Hematopoietic multipotent progenitor cell treated with erythropoietin and hydrocortisone succinate and interleukin-3 and kit ligand, for 6 days (in vitro differentiated cells): ENCODE measurements at regions not wholly inside any gene's neighbourhood (a gene's known extent, or its start where the extent isn't known, plus 50 kb on each side); places are given as distances from the start of the nearest gene placed in this dataset.
A peak's percentile ranks its signal among the peaks of the same experiment; 100 is the strongest.
"Not testable (repeated sequence)": the region's sequence is repeated elsewhere in the genome, so short reads cannot be mapped to it uniquely, and the experiment has no call there.

ENCODE experiments used
- DNase-seq: peaks from one replicate; pipeline ENCODE4 v3.0.0-alpha.2; 2015

DNA sequence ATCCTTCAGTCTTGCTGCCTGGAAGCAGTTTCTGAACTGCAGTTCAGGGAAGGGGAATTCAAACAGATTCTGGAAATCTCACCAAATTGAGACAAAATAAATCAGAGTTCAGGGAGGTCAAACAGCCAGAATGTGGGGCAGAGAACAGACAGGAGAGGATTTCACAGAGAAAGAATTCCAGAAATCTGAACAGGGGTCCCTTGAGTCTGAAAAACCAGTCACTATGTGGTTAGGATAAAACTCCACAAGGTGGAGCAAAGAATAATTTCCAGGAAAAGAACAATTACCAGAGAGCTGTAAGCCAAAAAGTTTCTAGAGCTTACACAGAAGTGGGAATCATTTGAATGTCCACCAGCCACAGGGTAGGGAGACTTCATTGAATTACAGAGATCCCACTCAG is 84.7 kb downstream of the URB2 start:
- no peak for DNase-seq

DNA sequence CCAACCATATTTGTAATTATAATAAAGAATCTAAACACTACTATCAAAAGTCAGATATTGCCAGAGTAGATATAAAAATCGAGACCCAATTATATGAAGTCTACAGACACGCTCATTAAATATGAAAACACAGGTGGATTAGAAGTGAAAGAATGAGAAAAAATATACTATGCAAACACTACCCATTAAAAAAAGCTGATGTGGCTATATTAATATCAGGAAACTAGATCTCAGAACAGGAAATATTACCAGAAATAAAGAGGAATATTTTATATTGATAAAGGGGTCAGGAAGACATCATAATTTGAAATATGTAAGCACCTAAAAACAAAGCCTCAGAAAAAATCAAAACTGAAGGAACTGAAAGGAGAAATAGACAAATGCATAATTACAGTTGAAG is 88.3 kb downstream of the URB2 start:
- no peak for DNase-seq

DNA sequence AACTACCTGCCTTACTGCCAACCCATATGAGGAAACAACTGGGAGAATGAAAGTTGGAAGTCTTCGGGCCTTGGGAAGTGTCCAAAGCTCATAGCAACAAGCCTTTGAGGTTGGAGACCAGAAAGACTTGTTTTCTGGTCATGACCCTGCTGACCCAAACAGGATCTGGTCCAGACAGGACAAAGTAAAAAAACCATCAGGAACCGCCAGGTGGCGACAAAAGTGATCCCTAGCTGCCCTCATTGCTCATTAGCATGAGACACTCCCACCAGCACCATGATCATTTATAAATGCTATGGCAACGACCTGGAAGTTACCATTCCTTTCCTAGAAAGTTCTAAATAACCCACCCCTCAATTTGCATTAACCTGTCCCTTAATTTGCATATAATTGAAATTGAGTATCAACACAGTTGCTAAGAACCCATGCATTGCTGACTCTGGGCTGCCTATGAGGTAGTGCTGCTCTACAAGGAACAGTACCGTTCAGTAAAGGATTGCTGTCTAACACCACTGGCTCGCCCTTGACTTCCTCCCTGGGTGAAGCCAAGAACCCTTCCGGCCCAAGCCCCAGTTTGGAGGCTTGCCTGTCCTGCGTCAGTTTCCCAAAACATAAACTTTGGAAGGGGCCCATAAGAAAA is 89.0 kb downstream of the URB2 start:
- DNase-seq, result peak; percentile 47

DNA sequence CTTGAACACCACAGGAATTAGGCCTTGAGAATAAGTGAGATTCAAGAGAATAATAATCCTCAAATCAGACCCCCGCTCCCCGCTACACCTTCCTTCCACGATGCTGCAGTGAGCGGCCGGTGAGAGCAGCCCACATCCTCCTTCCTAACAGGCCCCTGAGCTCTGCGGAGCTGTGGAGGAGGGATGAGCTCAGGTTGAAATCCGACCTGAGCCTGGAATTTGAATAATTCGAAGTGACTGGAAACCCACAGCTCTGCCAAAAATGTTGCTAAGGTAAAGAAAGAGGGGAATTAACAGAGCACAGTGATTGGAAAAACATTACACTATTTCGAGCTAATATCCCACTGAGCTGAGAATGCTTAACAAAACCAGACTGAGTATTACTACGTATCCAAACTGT is 90.0 kb downstream of the URB2 start:
- no peak for DNase-seq

DNA sequence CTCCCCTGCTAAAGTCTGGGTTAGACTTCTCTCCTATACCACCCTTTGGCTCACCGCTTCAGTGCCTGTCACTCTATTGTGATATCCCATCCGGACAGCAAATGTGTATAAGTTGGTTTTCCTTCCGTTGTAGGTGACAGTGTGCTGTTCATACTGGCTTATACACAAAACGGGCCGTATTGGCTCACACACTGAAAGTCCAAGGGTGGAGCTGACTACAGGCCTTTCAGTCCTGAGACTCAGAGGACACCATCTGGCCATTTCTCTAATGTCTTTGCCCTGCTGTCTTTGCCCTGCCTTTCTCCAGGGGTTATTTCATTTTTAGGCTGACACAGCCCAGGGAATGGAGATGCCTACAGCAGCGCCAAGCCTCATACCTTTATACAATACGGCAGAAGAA is 90.7 kb downstream of the URB2 start:
- DNase-seq, result no peak

DNA sequence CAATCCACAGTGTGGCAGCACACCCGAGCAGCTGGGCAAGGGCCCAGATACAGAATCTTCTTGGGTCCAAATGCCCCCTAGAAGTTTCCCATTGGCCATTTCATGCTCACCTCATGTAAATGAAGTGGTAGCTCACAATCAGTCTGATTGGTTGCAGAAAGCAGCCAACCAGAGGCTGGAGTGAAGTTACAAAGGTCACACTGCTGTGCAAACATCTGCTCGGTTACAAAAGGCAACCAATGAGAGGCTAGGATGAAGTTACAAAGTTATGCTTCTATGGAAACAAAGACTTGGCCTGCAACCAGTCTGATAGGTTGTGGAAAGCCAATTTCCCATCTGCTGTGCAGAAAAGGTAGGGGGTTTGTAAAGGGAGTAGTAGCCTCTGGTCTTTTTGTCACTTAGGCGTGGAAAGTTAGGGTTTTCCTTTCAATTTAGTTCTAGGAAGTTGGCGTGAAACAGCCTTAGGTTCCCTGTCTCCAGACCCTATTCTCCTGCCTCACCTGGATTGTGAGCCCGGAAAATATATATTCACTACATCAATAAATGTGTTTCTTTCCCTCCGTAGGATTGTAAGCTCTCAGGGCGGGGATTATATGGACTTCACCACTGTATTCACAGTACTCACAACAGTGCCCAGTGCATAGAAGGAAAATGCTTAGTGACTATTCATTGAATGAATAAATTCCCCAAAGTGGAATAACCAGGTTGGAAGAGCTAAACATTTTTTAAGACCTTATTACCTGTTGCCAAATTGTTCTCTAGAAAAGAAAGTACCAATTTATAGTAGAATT is 91.9 kb downstream of the URB2 start:
- DNase-seq, result no peak

DNA sequence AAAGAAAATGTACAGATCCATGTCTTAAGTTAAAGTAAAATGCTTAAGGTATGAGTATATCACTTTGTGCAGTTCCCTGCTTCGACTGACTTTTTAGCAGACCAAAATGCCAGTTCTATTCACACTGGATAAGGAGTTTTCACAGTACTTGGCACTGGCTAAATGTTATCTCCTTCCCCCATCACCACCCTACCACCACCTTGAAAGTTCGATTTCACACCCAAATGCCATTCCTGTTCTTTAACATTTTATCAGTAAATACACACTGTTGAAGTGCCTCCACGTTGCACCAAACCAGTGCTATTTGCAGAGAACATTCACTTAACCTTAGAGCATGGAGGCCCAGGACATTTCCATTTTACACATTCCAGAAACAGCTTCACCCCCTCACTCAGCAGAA is 100.0 kb downstream of the URB2 start:
- peak; percentile 54 for DNase-seq

DNA sequence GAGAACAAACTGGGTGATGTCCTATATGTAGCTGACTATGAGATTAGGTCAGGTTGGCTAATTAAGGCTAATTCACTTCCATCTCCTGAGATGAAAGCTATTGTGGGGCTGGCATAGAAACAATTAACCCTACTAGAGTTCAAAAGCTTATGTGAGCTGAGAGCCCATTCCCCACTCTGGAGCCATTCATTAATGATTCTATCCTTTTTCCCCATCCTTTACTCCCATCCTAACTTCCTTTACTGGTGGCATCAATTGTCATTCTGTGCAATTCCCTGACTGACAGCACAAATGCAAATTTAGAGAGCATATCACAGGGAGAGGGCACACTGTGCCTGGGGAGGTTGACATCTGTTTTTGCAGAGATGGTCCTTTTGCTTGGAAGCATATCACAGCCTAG is 103.9 kb downstream of the URB2 start:
- no peak for DNase-seq

DNA sequence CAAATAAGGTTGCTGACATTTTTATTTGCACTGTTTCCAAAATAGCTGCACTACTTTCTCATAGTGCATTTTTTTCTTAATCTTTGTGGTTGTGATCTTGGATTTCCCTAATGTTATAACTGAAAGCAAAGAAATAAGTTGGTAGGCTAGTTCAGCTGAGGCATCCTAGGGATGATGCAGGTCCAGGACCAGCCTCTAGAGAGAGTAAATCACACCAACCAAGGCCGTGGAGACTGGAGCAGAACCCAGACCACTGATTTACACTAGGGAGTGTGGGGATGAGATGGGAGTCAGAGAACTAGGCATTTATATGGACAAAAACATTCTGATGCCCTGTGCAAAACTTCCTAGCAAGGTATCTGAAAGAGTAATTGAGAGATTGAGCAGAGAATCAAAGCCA is 104.5 kb downstream of the URB2 start:
- no peak for DNase-seq

DNA sequence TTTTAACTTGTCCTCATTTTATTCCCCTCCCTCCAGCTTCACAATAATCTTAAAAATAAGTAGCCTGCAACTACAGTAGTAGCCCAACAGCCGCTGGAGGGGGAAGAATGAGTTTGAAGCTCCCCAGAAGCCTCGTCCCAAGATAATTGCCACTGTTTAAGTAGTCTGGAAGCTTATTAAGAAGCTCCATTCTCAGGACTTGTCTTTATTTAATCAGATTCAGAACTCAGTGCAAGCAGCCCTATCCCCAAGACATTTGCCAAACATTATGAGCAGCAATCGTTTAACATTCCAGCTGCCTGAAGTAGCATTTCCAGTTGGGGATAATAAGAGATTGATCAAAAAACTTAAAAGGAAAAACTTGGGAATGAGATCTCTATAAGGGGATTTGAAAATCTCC is 106.0 kb downstream of the URB2 start:
- DNase-seq, result no peak

DNA sequence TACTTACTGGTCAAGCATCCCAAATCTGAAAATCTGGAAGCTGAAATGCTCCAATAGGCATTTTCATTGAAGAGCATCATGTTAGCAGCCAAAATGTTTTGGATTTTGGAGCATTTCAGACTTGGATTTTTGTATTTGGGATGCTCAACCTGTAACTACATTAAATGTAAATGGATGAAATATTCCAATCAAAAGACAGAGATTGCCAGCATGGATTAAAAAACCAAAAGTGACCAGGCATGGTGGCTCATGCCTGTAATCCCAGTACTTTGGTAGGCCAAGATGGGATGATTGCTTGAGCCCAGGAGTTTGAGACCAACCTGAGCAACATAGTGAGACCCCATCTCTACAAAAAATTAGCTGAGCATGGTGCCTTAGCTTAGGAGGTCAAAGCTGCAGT is 110.3 kb downstream of the URB2 start:
- no peak for DNase-seq

DNA sequence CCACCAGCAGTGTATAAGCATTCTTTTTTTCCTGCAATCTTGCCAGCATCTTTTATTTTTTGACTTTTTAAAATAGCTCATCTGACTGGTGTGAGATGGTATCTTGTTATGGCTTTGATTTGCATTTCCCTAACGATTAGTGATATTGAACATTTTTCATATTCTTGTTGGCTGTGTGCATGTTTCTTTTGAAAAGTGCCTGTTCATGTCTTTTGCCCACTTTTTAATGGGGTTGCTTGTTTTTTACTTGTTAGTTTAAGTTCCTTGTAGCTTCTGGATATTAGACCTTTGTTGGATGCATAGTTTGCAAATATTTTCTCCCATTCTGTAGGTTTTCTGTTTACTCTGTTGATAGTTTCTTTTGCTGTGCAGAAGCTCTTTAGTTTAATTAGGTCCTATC is 116.6 kb downstream of the URB2 start:
- DNase-seq, result not testable (repeated sequence)

DNA sequence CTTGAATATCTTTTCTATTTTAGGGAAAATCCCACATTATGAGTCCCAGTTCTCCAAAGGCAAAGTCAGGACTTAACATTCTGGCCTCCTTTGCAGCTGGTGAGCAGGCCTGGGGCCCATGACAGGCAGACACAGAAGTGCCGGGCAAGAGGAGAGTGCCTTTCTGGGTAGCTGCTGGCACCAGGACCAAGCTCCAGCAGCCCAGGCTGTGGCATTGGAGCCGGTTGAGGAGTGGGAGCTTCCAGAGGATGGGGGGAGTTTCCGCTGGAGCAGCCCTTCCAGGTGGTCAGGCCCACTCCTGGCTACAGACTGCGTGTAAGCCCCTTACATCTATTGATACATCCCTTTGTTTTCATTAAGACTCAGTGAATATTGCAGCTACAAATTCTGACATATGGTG is 123.9 kb downstream of the URB2 start:
- no peak for DNase-seq

DNA sequence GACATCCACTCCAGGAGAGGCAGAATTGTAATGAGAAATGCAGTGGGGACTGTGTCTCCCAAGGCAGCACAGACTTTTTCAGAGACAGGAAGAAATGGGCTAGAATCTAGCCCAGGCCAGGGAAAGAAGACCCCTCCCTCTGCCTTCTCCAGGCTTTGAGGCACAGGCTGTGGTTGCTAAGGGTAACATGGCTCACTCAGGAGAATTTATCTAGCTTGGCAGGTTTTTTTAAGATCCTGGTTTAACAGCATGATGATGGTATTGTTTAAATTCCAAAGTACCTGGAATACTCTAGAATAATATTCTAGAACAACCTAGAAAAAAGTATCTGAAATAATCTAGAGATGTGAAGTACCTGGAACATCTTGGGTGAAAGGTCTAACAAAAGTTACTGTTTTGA is 125.6 kb downstream of the URB2 start:
- DNase-seq, result peak; percentile 30

DNA sequence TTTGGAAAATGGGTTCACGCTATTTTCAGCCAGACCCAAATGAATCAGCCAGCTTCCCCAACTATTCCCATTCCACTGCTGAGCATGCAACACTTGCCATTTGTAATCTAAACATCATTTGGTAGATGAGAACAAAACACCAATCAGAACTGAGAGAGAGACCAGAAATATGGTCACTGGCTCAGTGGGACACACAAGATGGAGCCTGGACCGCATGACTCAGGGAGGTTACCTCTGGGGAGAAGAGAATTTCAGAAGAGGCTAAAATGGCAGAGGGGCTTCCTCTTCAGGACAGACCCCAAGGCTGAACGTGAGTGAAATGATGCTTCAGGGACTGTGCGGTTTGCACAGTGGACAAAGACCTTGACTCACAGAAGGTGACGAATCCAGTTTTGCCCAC is 126.6 kb downstream of the URB2 start:
- no peak for DNase-seq

DNA sequence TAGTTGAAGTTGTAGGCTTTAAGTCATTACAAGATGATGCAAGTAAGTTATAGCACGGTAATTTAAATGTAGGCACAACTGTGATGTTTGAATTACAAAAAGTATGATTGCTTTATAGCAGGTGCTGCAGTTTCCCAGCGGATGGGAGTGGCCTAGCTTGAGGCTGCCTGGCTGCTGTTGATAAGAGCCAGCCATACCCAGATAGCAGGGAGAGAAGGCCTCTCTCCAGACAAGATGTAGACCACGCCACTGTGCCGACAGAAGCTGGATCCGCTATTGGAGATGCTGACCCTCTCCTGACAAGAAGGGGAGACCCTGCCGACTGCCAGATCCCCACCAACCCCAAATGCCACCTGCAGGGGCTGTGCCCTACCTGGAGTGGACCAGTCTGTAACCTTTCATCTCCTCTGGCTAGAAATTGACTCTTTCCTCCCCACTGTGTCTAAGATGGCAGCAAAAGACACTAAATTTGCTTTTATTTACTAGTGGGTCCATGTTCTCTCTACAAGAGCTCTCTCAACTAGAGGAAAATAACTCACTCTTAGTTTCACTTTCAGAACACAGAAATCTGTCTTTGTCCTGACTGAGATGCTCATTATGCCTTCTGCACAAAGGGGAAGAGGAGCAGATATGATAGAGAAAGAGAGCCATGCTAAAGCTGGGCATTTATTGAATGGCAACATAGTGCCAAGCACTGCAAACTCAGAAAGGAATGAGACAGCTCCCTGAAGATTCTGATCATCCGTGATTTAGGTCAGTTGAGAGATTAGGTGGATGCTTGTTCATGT is 127.9 kb downstream of the URB2 start:
- peak; percentile 97 for DNase-seq

DNA sequence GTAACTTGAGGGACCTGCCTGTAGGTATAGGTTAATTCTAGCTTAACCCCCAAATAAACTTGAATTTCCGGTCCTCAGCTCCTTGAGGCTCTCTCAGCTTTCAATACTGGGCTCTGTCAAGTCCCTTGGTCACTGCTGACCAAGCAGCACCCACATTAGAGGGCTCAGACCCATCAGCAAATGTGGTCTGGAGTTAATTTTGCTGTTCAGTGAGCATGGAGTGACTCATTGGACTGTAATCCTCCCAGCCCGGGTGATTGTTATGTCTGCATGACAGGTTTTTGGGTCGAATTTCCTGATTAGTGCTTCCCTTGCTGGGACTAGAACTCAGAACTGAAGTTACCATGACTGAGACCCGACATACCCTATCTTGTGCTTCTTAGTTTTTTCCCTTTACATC is 130.6 kb downstream of the URB2 start:
- DNase-seq, result no peak

DNA sequence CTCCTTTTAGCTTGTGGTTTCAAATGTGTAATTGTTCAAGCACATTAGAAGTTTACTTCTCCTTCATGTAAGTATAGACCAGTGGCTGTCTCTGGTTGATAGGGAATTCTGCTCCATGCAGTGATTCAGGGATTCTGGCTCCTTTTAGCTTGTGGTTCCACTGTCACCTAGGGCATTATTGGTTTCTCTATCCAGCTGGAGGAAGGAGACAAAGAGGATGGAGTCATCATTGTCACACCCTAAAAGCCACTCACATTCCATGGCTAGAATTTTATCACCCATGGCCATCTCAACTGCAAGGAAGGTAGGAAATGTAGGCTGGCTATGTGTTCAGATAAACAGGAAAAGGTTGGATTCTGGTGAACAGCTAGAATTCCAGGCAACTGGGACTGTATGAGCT is 131.2 kb downstream of the URB2 start:
- DNase-seq, result no peak

DNA sequence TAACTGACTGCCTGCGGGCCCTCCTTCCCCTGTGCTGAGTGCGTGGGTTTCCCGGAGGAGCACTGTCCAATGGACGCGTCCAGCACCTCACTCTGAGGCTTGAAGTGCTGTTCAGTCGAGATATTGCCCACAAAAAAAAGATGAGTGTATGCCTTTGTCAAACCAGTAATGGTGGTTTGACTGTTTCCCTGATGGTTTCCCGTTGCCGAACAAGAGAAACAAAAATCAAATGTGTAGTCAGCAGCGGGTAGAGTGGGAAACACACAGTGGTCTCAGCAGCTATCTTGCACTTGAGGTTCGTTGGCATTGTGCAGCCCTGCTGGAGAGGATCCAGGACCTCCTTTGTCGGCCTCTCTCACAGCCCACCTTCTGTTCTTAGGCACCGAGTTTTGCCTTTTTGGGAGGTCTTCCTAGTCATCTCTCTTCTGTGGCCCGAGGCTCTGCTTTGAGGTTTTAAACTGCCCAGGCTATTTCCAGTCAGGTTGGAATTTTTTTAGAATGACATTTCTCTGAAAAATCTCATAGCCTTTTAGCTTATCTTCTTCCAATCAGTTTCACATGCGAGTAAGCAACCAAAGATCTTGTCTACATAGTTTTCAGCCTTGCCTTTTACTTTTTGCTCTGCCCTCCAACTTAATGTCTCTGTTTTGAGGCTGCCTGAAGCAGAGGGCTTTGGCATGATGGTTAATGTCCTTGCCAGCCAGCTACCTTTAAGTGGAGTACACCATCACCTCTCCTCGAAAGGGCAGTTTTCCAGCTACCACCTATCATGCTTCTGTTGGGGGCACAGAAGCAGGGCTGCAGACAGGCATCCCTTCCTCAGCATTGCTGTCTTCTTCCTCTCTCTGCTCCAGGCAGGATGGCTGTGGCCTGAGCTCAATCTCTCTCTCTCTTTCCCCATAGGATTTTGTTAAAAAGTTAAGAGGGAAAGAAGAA is 132.3 kb downstream of the URB2 start:
- DNase-seq, result no peak

DNA sequence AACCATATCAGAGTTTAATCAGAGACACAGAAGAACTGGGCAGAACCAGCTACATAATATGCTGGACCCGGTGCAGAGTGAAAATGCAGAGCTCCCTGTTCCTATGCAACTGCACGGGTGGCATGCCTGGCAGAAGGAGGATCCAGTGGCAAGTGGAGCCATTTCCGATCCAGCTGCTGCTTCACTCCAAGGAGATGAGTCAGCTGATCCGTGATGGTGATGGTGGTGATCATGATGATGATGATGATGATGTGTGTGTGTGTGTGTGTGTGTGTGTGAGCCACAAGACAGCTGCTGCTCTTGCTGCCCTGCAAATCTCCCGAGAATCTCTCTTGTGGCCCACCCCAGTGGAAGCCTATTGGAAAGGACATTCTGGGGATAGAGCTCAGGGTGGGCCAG is 133.0 kb downstream of the URB2 start:
- no peak for DNase-seq

DNA sequence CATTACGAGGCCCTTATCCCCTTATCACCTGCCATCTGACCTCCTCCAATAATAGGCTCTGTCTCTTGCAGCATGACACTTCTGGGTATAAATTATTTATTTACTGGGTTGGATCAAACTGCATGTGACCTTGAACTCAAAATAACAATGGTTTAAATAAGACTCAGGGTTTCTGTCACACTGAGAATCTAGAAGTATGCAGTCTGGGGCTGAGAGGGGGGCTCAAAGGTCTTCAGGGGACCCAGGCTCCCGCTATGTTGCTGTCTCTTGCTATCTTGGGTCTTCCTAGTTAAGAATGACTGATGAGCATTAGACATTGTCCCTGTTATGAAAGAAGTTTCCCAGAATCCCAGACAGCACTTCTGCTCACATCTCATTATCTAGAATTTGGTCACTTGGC is 133.5 kb downstream of the URB2 start:
- no peak for DNase-seq

DNA sequence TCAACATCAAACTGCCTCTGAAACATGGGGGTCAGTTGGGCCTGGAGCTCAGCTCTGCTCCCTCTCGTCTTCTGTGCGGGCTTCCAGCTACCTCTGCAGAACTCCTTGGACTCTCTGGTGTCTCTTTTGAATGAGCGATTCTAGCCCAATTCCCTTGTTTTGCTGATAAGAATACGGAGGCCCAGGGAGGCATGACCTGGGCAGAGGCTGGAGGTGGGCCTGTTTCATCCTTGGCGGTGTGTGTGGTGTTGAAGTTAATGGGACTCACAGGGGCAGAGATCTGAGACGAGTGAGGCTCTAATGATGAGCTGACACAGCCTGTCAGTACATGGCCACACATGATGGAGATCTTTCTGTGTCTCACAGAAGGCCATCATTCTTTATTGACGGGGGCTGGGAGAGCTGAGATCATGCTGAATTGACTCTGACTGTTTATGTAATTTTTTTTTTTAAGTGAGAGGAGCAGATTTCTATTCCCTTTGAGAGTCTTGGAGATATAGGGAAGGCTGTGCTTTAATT is 134.5 kb downstream of the URB2 start:
- DNase-seq, result no peak

DNA sequence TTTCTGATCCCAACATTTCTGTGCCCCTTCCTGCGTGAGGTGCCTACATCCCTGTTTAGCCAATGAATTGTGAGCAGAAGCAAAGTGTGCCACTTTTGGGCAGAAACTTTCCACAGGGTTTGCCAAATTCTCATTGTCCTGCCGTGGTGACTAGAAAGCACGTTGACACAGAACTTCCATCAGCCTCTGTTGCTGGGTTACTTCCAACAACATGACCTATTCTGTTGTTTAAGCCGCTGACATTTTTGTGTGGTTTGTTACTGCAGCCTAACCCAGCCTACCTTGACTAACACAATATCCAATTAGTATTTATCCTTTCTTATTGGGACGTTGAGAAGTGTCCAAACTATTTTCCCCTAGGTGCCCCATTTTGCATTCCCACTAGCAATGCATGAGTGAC is 136.8 kb downstream of the URB2 start:
- no peak for DNase-seq
